PC-9 (cell line): ENCODE measurements at regions not wholly inside any gene's neighbourhood (a gene's known extent, or its start where the extent isn't known, plus 50 kb on each side); places are given as distances from the start of the nearest gene placed in this dataset.

Source experiments
- EZH2 ChIP-seq: fragments of 200-600 bp; sonication (generic); IDR thresholded peaks from 2 replicates; pipeline ENCODE4 v1.8.0; 2017; ENCODE audit warnings: antibody characterized with exemption, low read depth
- TF ChIP-seq, protein P1 (sequence below): fragments of 200-600 bp; sonication (generic); conservative IDR thresholded peaks from 2 replicates; pipeline ENCODE4 v1.6.1; 2017; ENCODE audit warnings: mixed run types, antibody characterized with exemption, mild to moderate bottlenecking, moderate library complexity

GRCh38 chr2:45330108-45330507, 281.0 kb downstream of the SRBD1 start:
- TF ChIP-seq, protein P1, sequence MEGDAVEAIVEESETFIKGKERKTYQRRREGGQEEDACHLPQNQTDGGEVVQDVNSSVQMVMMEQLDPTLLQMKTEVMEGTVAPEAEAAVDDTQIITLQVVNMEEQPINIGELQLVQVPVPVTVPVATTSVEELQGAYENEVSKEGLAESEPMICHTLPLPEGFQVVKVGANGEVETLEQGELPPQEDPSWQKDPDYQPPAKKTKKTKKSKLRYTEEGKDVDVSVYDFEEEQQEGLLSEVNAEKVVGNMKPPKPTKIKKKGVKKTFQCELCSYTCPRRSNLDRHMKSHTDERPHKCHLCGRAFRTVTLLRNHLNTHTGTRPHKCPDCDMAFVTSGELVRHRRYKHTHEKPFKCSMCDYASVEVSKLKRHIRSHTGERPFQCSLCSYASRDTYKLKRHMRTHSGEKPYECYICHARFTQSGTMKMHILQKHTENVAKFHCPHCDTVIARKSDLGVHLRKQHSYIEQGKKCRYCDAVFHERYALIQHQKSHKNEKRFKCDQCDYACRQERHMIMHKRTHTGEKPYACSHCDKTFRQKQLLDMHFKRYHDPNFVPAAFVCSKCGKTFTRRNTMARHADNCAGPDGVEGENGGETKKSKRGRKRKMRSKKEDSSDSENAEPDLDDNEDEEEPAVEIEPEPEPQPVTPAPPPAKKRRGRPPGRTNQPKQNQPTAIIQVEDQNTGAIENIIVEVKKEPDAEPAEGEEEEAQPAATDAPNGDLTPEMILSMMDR, result no peak
- no peak for TF ChIP-seq EZH2
